NOMO-1 treated with dmso at 0.1 percent for 144 hours (cell line): ENCODE measurements at regions not wholly inside any gene's neighbourhood (a gene's known extent, or its start where the extent isn't known, plus 50 kb on each side); places are given as distances from the start of the nearest gene placed in this dataset.
"Not testable (repeated sequence)": the region's sequence is repeated elsewhere in the genome, so short reads cannot be mapped to it uniquely, and the experiment has no call there.

Experiments used
- DNase-seq: peaks from one replicate; lab custom pipeline; 2025; ENCODE audit not compliant: unreplicated experiment; lab: John Stamatoyannopoulos, UW

GRCh38 chr3:81063896-81064295, 697.5 kb downstream of the GBE1 start:
- no peak for DNase-seq

GRCh38 chr3:81051133-81051532, 710.3 kb downstream of the GBE1 start:
- not testable (repeated sequence) for DNase-seq

DNA sequence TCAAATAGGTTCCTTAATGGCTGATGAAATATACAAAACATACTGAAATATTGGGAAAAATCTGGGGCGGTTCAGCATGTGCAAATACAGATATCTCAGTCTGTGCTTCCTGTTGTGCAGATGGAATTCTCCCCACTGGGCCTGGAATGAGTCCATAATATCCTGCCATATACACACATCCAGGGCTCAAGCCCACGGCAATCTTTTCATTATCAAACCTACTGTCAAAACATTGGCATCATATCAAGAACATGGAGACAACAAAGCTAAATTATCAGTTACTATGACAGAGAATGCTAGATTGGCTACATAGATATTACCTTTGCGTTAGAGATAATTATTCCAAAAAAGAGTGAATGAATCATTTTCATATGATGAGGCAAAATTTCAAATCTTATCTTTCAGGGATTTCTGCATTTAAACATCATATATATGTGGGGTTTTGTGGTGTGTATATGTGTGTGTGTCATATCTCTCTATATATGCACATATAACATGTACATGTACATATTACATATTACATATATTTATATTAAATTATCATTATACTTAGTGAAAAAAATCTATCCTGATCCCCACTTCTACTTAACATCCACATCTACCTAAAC, 713.3 kb downstream of the GBE1 start:
- no peak for DNase-seq

- no peak for DNase-seq
These were observed 715.5 kb downstream of the GBE1 start for GRCh38 chr3:81045976-81046375.

DNA sequence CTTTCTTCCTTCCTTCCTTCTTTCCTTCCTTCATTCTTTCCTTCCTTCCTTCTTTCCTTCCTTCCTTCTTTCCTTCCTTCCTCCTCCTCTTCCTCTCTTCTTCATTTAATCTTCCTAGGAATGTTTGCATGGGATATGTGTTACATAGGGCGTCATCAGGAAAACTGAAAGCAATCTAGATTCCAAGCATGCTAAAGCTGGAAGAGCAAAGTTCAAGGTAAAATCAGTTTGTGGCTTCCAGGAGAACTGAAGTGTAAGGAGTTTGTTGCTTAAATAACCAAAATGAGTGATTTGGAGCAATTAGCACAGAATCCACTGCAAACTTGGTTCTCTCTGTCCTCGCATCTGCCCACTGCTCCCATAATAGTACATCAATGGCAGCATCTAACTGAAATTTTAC, 716.2 kb downstream of the GBE1 start:
- DNase-seq: no peak

DNA sequence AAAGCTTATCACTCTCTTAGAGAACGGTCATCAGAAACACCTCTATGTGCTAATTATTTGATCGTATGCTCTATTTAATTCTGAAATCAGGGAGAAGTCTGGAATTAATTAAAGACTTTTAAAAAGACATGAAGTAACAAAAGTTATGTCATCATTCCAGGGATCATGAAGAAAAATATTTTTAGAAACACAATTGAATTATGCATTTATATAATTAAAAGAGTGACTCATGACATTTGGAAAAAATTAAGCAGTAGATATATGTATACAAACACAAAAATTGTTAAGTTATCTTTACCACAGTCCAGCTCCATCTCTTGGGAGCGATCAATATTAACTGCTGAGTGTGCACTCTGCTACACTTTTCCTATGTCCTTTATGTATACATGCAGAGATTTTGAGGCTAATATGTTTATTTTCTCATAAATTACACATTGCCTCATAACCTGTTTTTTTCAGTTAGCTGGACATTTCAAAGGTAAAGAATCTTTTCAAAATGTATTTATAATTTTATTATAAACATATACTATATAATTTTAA, 717.7 kb downstream of the GBE1 start:
- no peak for DNase-seq

DNA sequence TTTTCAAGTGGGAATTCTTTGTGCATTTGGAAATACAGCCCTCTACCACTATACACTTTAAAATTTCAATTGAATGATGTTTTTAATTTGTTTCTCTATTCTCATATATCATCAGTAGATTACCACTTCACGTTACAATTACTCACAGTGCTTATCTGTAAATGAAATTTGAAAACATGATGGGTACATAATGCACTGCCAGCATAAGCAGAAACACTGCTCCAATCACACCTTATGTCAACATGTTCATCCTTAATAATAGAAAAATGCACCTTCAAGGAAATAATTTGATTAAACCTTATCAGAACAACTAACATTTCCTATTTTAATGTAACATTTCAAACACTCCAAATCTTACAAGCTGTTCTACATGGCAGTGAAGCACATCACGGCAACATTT, 718.4 kb downstream of the GBE1 start:
- DNase-seq: no peak

DNA sequence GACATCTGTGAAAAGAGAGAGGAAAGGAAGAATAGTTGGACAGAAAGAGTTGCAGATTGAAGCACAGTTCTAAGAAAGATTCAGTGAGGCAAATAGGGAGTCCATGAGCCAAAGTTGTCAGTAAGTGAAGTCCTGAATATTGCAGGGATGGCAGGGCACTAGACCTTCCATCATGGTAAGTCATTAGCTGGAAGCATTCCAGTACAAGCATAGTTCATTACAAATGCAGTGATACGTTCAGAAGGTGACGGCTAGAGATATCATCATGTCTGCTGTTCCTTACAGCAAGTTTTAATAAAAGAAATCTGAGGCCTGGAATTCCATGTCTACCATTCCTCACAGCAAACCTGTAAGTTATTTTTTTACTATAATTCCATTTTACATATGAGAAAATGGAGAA, 720.1 kb downstream of the GBE1 start:
- DNase-seq: no peak

GRCh38 chr3:81040107-81040506, 721.3 kb downstream of the GBE1 start:
- no peak for DNase-seq

- DNase-seq: no peak
These were observed 727.8 kb downstream of the GBE1 start for GRCh38 chr3:81033684-81034083.

- no peak for DNase-seq
These were observed 728.3 kb downstream of the GBE1 start for GRCh38 chr3:81033185-81033584.

- DNase-seq: no peak
These were observed 731.6 kb downstream of the GBE1 start for GRCh38 chr3:81029861-81030260.

- DNase-seq: no peak
These were observed 734.1 kb downstream of the GBE1 start for GRCh38 chr3:81027344-81027743.

GRCh38 chr3:81024560-81024959, 736.9 kb downstream of the GBE1 start:
- no peak for DNase-seq

DNA sequence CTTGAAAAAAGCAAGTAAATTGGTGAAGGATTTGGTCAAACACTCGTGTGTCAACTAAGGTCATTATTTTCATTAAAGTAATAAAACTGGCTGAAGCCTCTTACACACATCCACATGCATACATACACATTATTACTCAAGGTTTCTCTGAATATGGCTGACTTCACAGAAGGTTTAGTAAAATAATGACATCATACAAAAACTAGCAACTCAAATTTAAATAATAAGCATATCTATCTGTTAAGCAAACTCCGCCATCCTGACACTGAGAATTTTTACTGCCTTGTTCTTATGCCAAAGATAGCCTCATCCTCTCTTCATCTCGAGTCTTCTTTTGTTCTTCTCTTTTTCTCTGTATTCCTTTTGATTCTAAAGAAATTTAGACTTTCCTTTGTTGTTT, 739.1 kb downstream of the GBE1 start:
- no peak for DNase-seq

GRCh38 chr3:81013360-81013759, 748.1 kb downstream of the GBE1 start:
- no peak for DNase-seq

GRCh38 chr3:81005992-81006391, 755.5 kb downstream of the GBE1 start:
- DNase-seq: no peak

DNA sequence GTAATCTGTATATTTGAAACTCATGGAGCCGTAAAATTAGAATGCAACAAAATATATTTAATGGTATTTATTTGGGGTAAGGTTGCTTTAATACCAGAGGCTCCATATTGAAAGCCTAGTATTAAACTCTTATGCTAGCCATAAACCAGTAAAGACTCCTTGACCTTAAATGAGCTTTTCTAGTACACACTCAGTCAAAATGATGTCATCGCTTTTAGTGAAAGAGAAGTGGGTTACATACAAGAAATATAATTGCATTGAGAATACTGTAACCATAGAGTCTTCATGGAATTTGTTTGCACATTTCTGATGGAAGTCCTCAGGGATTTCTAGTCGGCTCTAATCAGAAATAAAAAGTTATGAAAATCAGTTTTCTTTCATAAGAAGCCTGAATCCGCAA, 757.6 kb downstream of the GBE1 start:
- no peak for DNase-seq

DNA sequence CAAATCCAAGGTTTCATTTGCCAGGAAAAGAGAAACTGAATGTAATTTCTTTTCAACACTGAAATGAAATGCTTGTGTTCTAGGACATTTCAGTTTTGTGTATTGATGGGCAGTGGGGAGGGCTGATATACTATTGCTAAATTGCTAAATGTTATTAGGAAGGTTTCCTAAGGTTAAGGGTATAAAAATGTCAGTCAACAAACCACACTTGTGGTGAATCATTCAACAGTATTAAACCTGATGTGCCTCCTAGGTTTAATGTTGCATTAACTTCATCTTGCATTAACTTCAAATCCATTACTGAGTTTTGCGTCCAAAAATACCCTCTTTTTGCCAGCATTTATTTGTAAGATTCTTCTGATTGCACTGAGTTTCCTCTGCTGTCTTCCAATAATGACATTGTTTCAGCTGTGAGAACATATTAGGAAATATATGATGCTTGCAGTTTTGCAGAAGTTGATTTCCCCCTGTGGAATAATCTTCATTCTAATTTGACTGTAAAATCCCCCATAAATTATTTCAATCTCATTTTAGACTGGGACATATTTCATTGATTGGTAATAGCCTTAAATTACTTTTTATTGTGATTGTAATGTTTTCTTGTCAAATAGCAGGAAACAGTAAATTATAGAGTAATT, 758.3 kb downstream of the GBE1 start:
- DNase-seq: no peak

GRCh38 chr3:80999481-80999880, 762.0 kb downstream of the GBE1 start:
- no peak for DNase-seq

- no peak for DNase-seq
These were observed 763.4 kb downstream of the GBE1 start for GRCh38 chr3:80998022-80998421.

DNA sequence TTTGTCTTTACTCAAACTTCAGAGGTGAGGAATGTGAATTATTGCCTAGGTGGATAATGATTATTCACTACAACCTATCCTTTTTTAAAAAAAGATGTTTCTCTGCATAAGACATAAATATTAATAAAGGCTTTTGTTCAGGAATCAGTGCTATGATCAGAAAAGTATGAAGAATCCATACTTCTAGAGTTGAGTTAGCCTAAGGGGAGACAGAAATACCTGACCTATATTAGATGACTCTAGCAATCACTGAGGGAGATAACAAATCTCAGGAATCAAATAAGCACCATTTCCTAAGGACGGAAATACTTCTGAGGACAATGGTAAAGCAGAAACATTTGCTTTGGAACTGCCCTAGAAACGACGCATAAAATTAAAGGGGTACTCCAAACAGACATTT, 763.8 kb downstream of the GBE1 start:
- no peak for DNase-seq

GRCh38 chr3:80994767-80995166, 766.7 kb downstream of the GBE1 start:
- no peak for DNase-seq
